ENCODE measurements at regions not wholly inside any gene's neighbourhood (a gene's known extent, or its start where the extent isn't known, plus 50 kb on each side); places are given as distances from the start of the nearest gene placed in this dataset.

GRCh38 chr13:111897846-111898215 lies 169.1 kb upstream of the SOX1 start:
- Histone ChIP-seq H3K27ac (ENCODE audit: low read length) (no peak overlapping the region), H3K4me1 (ENCODE audit: control insufficient read depth in 1 of 2, insufficient read depth in 2 of 2, low read length in 2 of 2) (peaks cover 0 to 7% of the 10 kb centered on the region in 2 donors), H3K4me3 (ENCODE audit: low read depth in 1 of 2, low read length in 2 of 2) (no peak overlapping the region), H3K27me3 (ENCODE audit: low read depth, low read length) (peaks cover 4% of the 10 kb centered on the region), H3K9me3 (ENCODE audit: control insufficient read depth in 1 of 2, low read length in 2 of 2) (no peaks in the 10 kb centered on the region), H3K36me3 (ENCODE audit: control insufficient read depth in 1 of 2, insufficient read depth in 2 of 2, low read length in 2 of 2) (no peaks in the 10 kb centered on the region)

- Histone ChIP-seq H3K27ac (ENCODE audit: low read length) (no peak overlapping the region), H3K4me3 (ENCODE audit: low read depth in 1 of 2, low read length in 2 of 2) (no peak overlapping the region), H3K4me1 (ENCODE audit: control insufficient read depth in 1 of 2, insufficient read depth in 2 of 2, low read length in 2 of 2) (no peaks in the 10 kb centered on the region), H3K27me3 (ENCODE audit: low read depth, low read length) (no peaks in the 10 kb centered on the region), H3K36me3 (ENCODE audit: control insufficient read depth in 1 of 2, insufficient read depth in 2 of 2, low read length in 2 of 2) (no peaks in the 10 kb centered on the region), H3K9me3 (ENCODE audit: control insufficient read depth in 1 of 2, low read length in 2 of 2) (no peaks in the 10 kb centered on the region)
These were observed 167.8 kb upstream of the SOX1 start for GRCh38 chr13:111898956-111899713.

- Histone ChIP-seq H3K4me3 (ENCODE audit: low read depth in 1 of 2, low read length in 2 of 2) (no peak overlapping the region), H3K9me3 (ENCODE audit: control insufficient read depth in 1 of 2, low read length in 2 of 2) (no peaks in the 10 kb centered on the region), H3K27me3 (ENCODE audit: low read depth, low read length) (no peaks in the 10 kb centered on the region), H3K27ac (ENCODE audit: low read length) (no peak overlapping the region), H3K4me1 (ENCODE audit: control insufficient read depth in 1 of 2, insufficient read depth in 2 of 2, low read length in 2 of 2) (no peaks in the 10 kb centered on the region), H3K36me3 (ENCODE audit: control insufficient read depth in 1 of 2, insufficient read depth in 2 of 2, low read length in 2 of 2) (no peaks in the 10 kb centered on the region)
These were observed 167.1 kb upstream of the SOX1 start for GRCh38 chr13:111899714-111900389.

- no peaks in the 10 kb centered on the region for H3K9me3 ChIP-seq (ENCODE audit: control insufficient read depth in 1 of 2, low read length in 2 of 2)
- no peaks in the 10 kb centered on the region for H3K4me1 ChIP-seq (ENCODE audit: control insufficient read depth in 1 of 2, insufficient read depth in 2 of 2, low read length in 2 of 2)
- no peak overlapping the region for H3K4me3 ChIP-seq (ENCODE audit: low read depth in 1 of 2, low read length in 2 of 2)
- H3K27ac ChIP-seq (ENCODE audit: low read length): no peak overlapping the region
- no peaks in the 10 kb centered on the region for H3K27me3 ChIP-seq (ENCODE audit: low read depth, low read length)
- H3K36me3 ChIP-seq (ENCODE audit: control insufficient read depth in 1 of 2, insufficient read depth in 2 of 2, low read length in 2 of 2): no peaks in the 10 kb centered on the region
These were observed 166.4 kb upstream of the SOX1 start for GRCh38 chr13:111900390-111901131.

GRCh38 chr13:111901267-111901915 lies 165.6 kb upstream of the SOX1 start:
- Histone ChIP-seq H3K4me3 (ENCODE audit: low read depth in 1 of 2, low read length in 2 of 2) (no peak overlapping the region), H3K9me3 (ENCODE audit: control insufficient read depth in 1 of 2, low read length in 2 of 2) (no peaks in the 10 kb centered on the region), H3K36me3 (ENCODE audit: control insufficient read depth in 1 of 2, insufficient read depth in 2 of 2, low read length in 2 of 2) (no peaks in the 10 kb centered on the region), H3K27ac (ENCODE audit: low read length) (no peak overlapping the region), H3K4me1 (ENCODE audit: control insufficient read depth in 1 of 2, insufficient read depth in 2 of 2, low read length in 2 of 2) (no peaks in the 10 kb centered on the region), H3K27me3 (ENCODE audit: low read depth, low read length) (no peaks in the 10 kb centered on the region)

- H3K4me3 ChIP-seq (ENCODE audit: low read depth in 1 of 2, low read length in 2 of 2): no peak overlapping the region
- H3K27me3 ChIP-seq (ENCODE audit: low read depth, low read length): no peaks in the 10 kb centered on the region
- H3K9me3 ChIP-seq (ENCODE audit: control insufficient read depth in 1 of 2, low read length in 2 of 2): no peaks in the 10 kb centered on the region
- H3K36me3 ChIP-seq (ENCODE audit: control insufficient read depth in 1 of 2, insufficient read depth in 2 of 2, low read length in 2 of 2): no peaks in the 10 kb centered on the region
- H3K27ac ChIP-seq (ENCODE audit: low read length): no peak overlapping the region
- no peaks in the 10 kb centered on the region for H3K4me1 ChIP-seq (ENCODE audit: control insufficient read depth in 1 of 2, insufficient read depth in 2 of 2, low read length in 2 of 2)
These were observed 164.2 kb upstream of the SOX1 start for GRCh38 chr13:111902726-111903125.

GRCh38 chr13:111903143-111903542 lies 163.8 kb upstream of the SOX1 start:
- no peaks in the 10 kb centered on the region for H3K36me3 ChIP-seq (ENCODE audit: control insufficient read depth in 1 of 2, insufficient read depth in 2 of 2, low read length in 2 of 2)
- H3K4me1 ChIP-seq (ENCODE audit: control insufficient read depth in 1 of 2, insufficient read depth in 2 of 2, low read length in 2 of 2): no peaks in the 10 kb centered on the region
- no peaks in the 10 kb centered on the region for H3K27me3 ChIP-seq (ENCODE audit: low read depth, low read length)
- no peak overlapping the region for H3K4me3 ChIP-seq (ENCODE audit: low read depth in 1 of 2, low read length in 2 of 2)
- H3K27ac ChIP-seq (ENCODE audit: low read length): no peak overlapping the region
- H3K9me3 ChIP-seq (ENCODE audit: control insufficient read depth in 1 of 2, low read length in 2 of 2): no peaks in the 10 kb centered on the region

- no peaks in the 10 kb centered on the region for H3K9me3 ChIP-seq (ENCODE audit: control insufficient read depth in 1 of 2, low read length in 2 of 2)
- H3K27me3 ChIP-seq (ENCODE audit: low read depth, low read length): no peaks in the 10 kb centered on the region
- no peak overlapping the region for H3K27ac ChIP-seq (ENCODE audit: low read length)
- no peak overlapping the region for H3K4me3 ChIP-seq (ENCODE audit: low read depth in 1 of 2, low read length in 2 of 2)
- H3K36me3 ChIP-seq (ENCODE audit: control insufficient read depth in 1 of 2, insufficient read depth in 2 of 2, low read length in 2 of 2): no peaks in the 10 kb centered on the region
- no peaks in the 10 kb centered on the region for H3K4me1 ChIP-seq (ENCODE audit: control insufficient read depth in 1 of 2, insufficient read depth in 2 of 2, low read length in 2 of 2)
These were observed 162.8 kb upstream of the SOX1 start for GRCh38 chr13:111904166-111904565.

- Histone ChIP-seq H3K27ac (ENCODE audit: low read length) (no peak overlapping the region), H3K9me3 (ENCODE audit: control insufficient read depth in 1 of 2, low read length in 2 of 2) (no peaks in the 10 kb centered on the region), H3K4me1 (ENCODE audit: control insufficient read depth in 1 of 2, insufficient read depth in 2 of 2, low read length in 2 of 2) (no peaks in the 10 kb centered on the region), H3K27me3 (ENCODE audit: low read depth, low read length) (no peaks in the 10 kb centered on the region), H3K36me3 (ENCODE audit: control insufficient read depth in 1 of 2, insufficient read depth in 2 of 2, low read length in 2 of 2) (no peaks in the 10 kb centered on the region), H3K4me3 (ENCODE audit: low read depth in 1 of 2, low read length in 2 of 2) (no peak overlapping the region)
These were observed 162.0 kb upstream of the SOX1 start for GRCh38 chr13:111904701-111905608.

GRCh38 chr13:111905609-111905945 lies 161.4 kb upstream of the SOX1 start:
- H3K4me1 ChIP-seq (ENCODE audit: control insufficient read depth in 1 of 2, insufficient read depth in 2 of 2, low read length in 2 of 2): no peaks in the 10 kb centered on the region
- no peaks in the 10 kb centered on the region for H3K36me3 ChIP-seq (ENCODE audit: control insufficient read depth in 1 of 2, insufficient read depth in 2 of 2, low read length in 2 of 2)
- H3K9me3 ChIP-seq (ENCODE audit: control insufficient read depth in 1 of 2, low read length in 2 of 2): no peaks in the 10 kb centered on the region
- H3K4me3 ChIP-seq (ENCODE audit: low read depth in 1 of 2, low read length in 2 of 2): no peak overlapping the region
- no peak overlapping the region for H3K27ac ChIP-seq (ENCODE audit: low read length)
- no peaks in the 10 kb centered on the region for H3K27me3 ChIP-seq (ENCODE audit: low read depth, low read length)
